H1 (cell line): ENCODE measurements at regions not wholly inside any gene's neighbourhood (a gene's known extent, or its start where the extent isn't known, plus 50 kb on each side); places are given as distances from the start of the nearest gene placed in this dataset.

Experiments used
- ASH2L ChIP-seq: fragments of 200-600, 300-600 bp; sonication (generic); IDR thresholded peaks from one replicate; pipeline ENCODE4 v1.7.1; 2017; ENCODE audit warnings: low read length
- BACH1 ChIP-seq: IDR thresholded peaks from 2 replicates; pipeline ENCODE4 v1.6.1; 2012; ENCODE audit warnings: low read length, improper control_type of control experiment
- BCL11A ChIP-seq, 2 experiments: IDR thresholded peaks; one replicate each; pipeline ENCODE4 v1.6.1; 2011; ENCODE audit warnings: low read depth in 2 of 2, low read length in 2 of 2, mild to moderate bottlenecking in 2 of 2
- CBX5 ChIP-seq: fragments of 300-800, 300-1000 bp; sonication (generic); IDR thresholded peaks from 2 replicates; pipeline ENCODE4 v1.7.1; 2016; ENCODE audit warnings: antibody characterized with exemption, low read length, low read depth
- CHD2 ChIP-seq: IDR thresholded peaks from 2 replicates; pipeline ENCODE4 v1.6.1; 2012; ENCODE audit warnings: low read length, improper control_type of control experiment
- EZH2 ChIP-seq: fragments of 200-600 bp; sonication (generic); IDR thresholded peaks from 2 replicates; pipeline ENCODE4 v1.7.1; 2012; ENCODE audit warnings: low read depth, mild to moderate bottlenecking, moderate library complexity, low read length, inconsistent platforms; ENCODE audit not compliant: severe bottlenecking
- JUN ChIP-seq: IDR thresholded peaks from 2 replicates; pipeline ENCODE4 v1.6.1; 2011; ENCODE audit warnings: low read depth, mild to moderate bottlenecking, improper control_type of control experiment, low read length
- JUND ChIP-seq: IDR thresholded peaks from 2 replicates; pipeline ENCODE4 v1.6.1; 2011; ENCODE audit warnings: mild to moderate bottlenecking, improper control_type of control experiment, low read length
- KDM1A ChIP-seq: fragments of 200-600, 300-600 bp; sonication (generic); IDR thresholded peaks from 2 replicates; pipeline ENCODE4 v1.7.1; 2016; ENCODE audit warnings: mild to moderate bottlenecking, low read length, borderline replicate concordance
- NANOG ChIP-seq: IDR thresholded peaks from 2 replicates; pipeline ENCODE4 v1.6.1; 2011; ENCODE audit warnings: low read length, low read depth, mild to moderate bottlenecking, inconsistent platforms; ENCODE audit not compliant: insufficient read depth, poor library complexity, severe bottlenecking
- RBBP5 ChIP-seq: IDR thresholded peaks from 2 replicates; pipeline ENCODE4 v1.7.1; 2012; ENCODE audit warnings: low read depth, mild to moderate bottlenecking, inconsistent platforms, low read length, moderate library complexity, borderline replicate concordance
- RXRA ChIP-seq: IDR thresholded peaks from 2 replicates; pipeline ENCODE4 v1.6.1; 2011; ENCODE audit warnings: low read depth, mild to moderate bottlenecking, low read length, moderate library complexity; ENCODE audit not compliant: insufficient read depth
- SAP30 ChIP-seq: fragments of 300-600 bp; sonication (generic); IDR thresholded peaks from 2 replicates; pipeline ENCODE4 v1.7.1; 2012; ENCODE audit warnings: low read length, moderate library complexity, mild to moderate bottlenecking, inconsistent platforms; ENCODE audit not compliant: insufficient read depth, insufficient replicate concordance
- SIN3A ChIP-seq, 2 experiments: IDR thresholded peaks in 1 of 2; conservative IDR thresholded peaks in 1 of 2; 2 replicates each; pipeline ENCODE4 v1.6.1; 2011 to 2012; ENCODE audit warnings: low read length in 2 of 2, improper control_type of control experiment in 1 of 2, low read depth in 1 of 2, mild to moderate bottlenecking in 1 of 2
- SIX5 ChIP-seq: IDR thresholded peaks from 2 replicates; pipeline ENCODE4 v1.6.1; 2011; ENCODE audit warnings: mild to moderate bottlenecking, low read depth, low read length
- SUZ12 ChIP-seq: fragments of 200-600 bp; sonication (generic); IDR thresholded peaks from 2 replicates; pipeline ENCODE4 v1.6.1; 2012; ENCODE audit warnings: mild to moderate bottlenecking, inconsistent platforms, low read length, moderate library complexity, mixed read lengths
- TCF12 ChIP-seq: IDR thresholded peaks from 2 replicates; pipeline ENCODE4 v1.6.1; 2011; ENCODE audit warnings: low read depth, mild to moderate bottlenecking, low read length
- TF ChIP-seq, protein P1 (sequence below): IDR thresholded peaks from 2 replicates; pipeline ENCODE4 v1.6.1; 2012; ENCODE audit warnings: inconsistent platforms

DNA sequence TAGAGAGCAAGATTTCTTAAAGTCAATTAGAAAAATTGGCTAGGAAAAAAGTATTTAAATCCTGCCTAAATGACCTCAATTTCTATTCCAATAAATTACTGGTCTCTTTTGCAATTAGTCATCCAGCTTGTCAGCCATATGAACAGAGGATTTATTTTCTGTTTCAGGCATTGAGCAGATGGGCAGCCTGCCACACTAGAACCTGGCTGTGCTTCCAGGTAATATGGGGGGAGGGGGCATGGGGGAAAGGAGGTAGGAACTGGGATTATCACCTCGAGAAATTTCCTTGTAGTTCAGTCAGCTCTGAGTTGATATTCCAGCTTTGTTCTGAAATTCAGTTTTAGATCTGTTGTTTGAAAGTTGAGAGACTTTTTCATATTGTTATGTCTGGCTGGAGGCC is 206.3 kb upstream of the LCORL start (continued):
- TF ChIP-seq KDM1A (no peak), ASH2L (no peak), RXRA (no peak), BCL11A (IDR thresholded peaks at IDR 0.05; ENCODE audit: low read depth in 2 of 2, low read length in 2 of 2) (no peak), SIN3A (conservative IDR thresholded peaks at IDR 0.05 in 1 of 2, IDR thresholded peaks at IDR 0.05 in 1 of 2; ENCODE audit: low read depth in 1 of 2, low read length in 2 of 2) (no peak), SAP30 (no peak), CHD2 (no peak), NANOG (no peak), SIX5 (no peak), JUN (no peak), EZH2 (no peak), BACH1 (no peak), JUND (no peak), CBX5 (no peak), SUZ12 (no peak), RBBP5 (no peak), TCF12 (no peak)
- TF ChIP-seq, protein P1, sequence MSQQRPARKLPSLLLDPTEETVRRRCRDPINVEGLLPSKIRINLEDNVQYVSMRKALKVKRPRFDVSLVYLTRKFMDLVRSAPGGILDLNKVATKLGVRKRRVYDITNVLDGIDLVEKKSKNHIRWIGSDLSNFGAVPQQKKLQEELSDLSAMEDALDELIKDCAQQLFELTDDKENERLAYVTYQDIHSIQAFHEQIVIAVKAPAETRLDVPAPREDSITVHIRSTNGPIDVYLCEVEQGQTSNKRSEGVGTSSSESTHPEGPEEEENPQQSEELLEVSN, result no peak
